GM23338 (cell line): ENCODE measurements at regions not wholly inside any gene's neighbourhood (a gene's known extent, or its start where the extent isn't known, plus 50 kb on each side); places are given as distances from the start of the nearest gene placed in this dataset.

Experiments
- ATAC-seq: fragments of 200-7000 bp; cut with Tn5 transposase; 3 replicates; pipeline ENCODE4 v1.9.1; 2020
- DNase-seq: peaks from one replicate; pipeline ENCODE4 v3.0.0-alpha.2; 2015; ENCODE audit warnings: low spot score
- H2AFZ ChIP-seq: fragments of 200-600 bp; sonication (generic); 2 replicates; pipeline ENCODE4 v1.8.0; 2016; ENCODE audit warnings: antibody characterized with exemption, mild to moderate bottlenecking, moderate library complexity
- H3F3A ChIP-seq: fragments of 200-600 bp; sonication (generic); replicated peaks from 2 replicates; pipeline ENCODE4 v1.8.0; 2017; ENCODE audit warnings: antibody characterized with exemption, mixed run types, low read depth
- H3K27ac ChIP-seq: fragments of 200-600 bp; sonication (generic); 2 replicates; pipeline ENCODE4 v1.6.1; 2016; ENCODE audit warnings: low read depth
- H3K27me3 ChIP-seq: fragments of 200-600 bp; sonication (generic); 2 replicates; pipeline ENCODE4 v1.8.0; 2016; ENCODE audit warnings: mild to moderate bottlenecking, mixed run types, moderate library complexity; ENCODE audit not compliant: insufficient read depth
- H3K36me3 ChIP-seq: fragments of 200-600 bp; sonication (generic); 2 replicates; pipeline ENCODE4 v1.8.0; 2016; ENCODE audit warnings: mild to moderate bottlenecking; ENCODE audit not compliant: insufficient read depth
- H3K4me1 ChIP-seq: fragments of 200-600 bp; sonication (generic); 2 replicates; pipeline ENCODE4 v1.8.0; 2016; ENCODE audit warnings: mild to moderate bottlenecking, moderate library complexity; ENCODE audit not compliant: insufficient read depth
- H3K4me2 ChIP-seq: fragments of 200-600 bp; sonication (generic); 2 replicates; pipeline ENCODE4 v1.7.1; 2017; ENCODE audit warnings: mixed run types
- H3K4me3 ChIP-seq: fragments of 200-600 bp; sonication (generic); 2 replicates; pipeline ENCODE4 v1.6.1; 2016; ENCODE audit warnings: mixed run types
- H3K79me2 ChIP-seq: fragments of 200-600 bp; sonication (generic); replicated peaks from 2 replicates; pipeline ENCODE4 v1.8.0; 2017; ENCODE audit warnings: mild to moderate bottlenecking; ENCODE audit not compliant: insufficient read depth
- H3K9me2 ChIP-seq: fragments of 200-600 bp; sonication (generic); 2 replicates; pipeline ENCODE4 v1.8.0; 2017; ENCODE audit not compliant: insufficient read depth
- H4K20me1 ChIP-seq: fragments of 200-600 bp; sonication (generic); replicated peaks from 2 replicates; pipeline ENCODE4 v1.8.0; 2017; ENCODE audit warnings: mild to moderate bottlenecking; ENCODE audit not compliant: insufficient read depth
- H3K27ac Mint-ChIP-seq: 2 replicates; pipeline ENCODE4 v1.8.0; 2020; ENCODE audit warnings: inconsistent platforms, mild to moderate bottlenecking, moderate library complexity, mixed read lengths
- H3K27me3 Mint-ChIP-seq: 3 replicates; pipeline ENCODE4 v1.8.0; 2022; ENCODE audit warnings: low read depth, mild to moderate bottlenecking, moderate library complexity, mixed read lengths, inconsistent platforms; ENCODE audit not compliant: insufficient read depth, poor library complexity
- H3K36me3 Mint-ChIP-seq: 3 replicates; pipeline ENCODE4 v1.8.0; 2021; ENCODE audit warnings: low read depth, mild to moderate bottlenecking, inconsistent platforms, moderate library complexity, mixed read lengths
- H3K4me1 Mint-ChIP-seq: 3 replicates; pipeline ENCODE4 v1.8.0; 2020; ENCODE audit warnings: mild to moderate bottlenecking, inconsistent platforms, mixed read lengths
- H3K4me3 Mint-ChIP-seq: 3 replicates; pipeline ENCODE4 v1.8.0; 2021; ENCODE audit warnings: moderate library complexity, mild to moderate bottlenecking, inconsistent platforms, mixed read lengths
- H3K9me3 Mint-ChIP-seq: 3 replicates; pipeline ENCODE4 v1.8.0; 2020; ENCODE audit warnings: moderate library complexity, mild to moderate bottlenecking, inconsistent platforms, mixed read lengths
- CREB1 ChIP-seq: fragments of 250-450 bp; sonication (Bioruptor Pico); IDR thresholded peaks from 2 replicates; pipeline ENCODE4 v1.5.0; 2020; ENCODE audit warnings: low read depth, mild to moderate bottlenecking, moderate library complexity
- CTCF ChIP-seq, 2 experiments: fragments of 200-600 bp in 1 of 2; sonication (generic) in 1 of 2; conservative IDR thresholded peaks; 2 replicates each; pipeline versions ENCODE4 v1.5.1 to v1.6.1; 2016 to 2017; ENCODE audit warnings: antibody characterized with exemption in 2 of 2, low read depth in 2 of 2, mild to moderate bottlenecking in 2 of 2, moderate library complexity in 1 of 2
- ETS1 ChIP-seq: IDR thresholded peaks from 2 replicates; pipeline ENCODE4 v1.6.1; 2016; ENCODE audit warnings: antibody characterized with exemption
- EZH2phosphoT487 ChIP-seq: fragments of 200-600 bp; sonication (generic); IDR thresholded peaks from one replicate; pipeline ENCODE4 v1.8.1; 2018; ENCODE audit warnings: antibody characterized with exemption; ENCODE audit not compliant: unreplicated experiment
- JUNB ChIP-seq: IDR thresholded peaks from one replicate; pipeline ENCODE4 v1.6.1; 2016; ENCODE audit warnings: antibody characterized with exemption; ENCODE audit not compliant: unreplicated experiment
- NANOG ChIP-seq: IDR thresholded peaks from 2 replicates; pipeline ENCODE4 v1.6.1; 2016; ENCODE audit warnings: antibody characterized with exemption, borderline replicate concordance
- STAT1 ChIP-seq: IDR thresholded peaks from one replicate; pipeline ENCODE4 v1.6.1; 2016; ENCODE audit warnings: antibody characterized with exemption; ENCODE audit not compliant: unreplicated experiment
- ZNF114 ChIP-seq: fragments of 250-450 bp; sonication (Bioruptor Pico); IDR thresholded peaks from 2 replicates; pipeline ENCODE4 v1.5.0; 2020; ENCODE audit warnings: mild to moderate bottlenecking, moderate library complexity
- ZNF462 ChIP-seq: fragments of 250-450 bp; sonication (Bioruptor Pico); IDR thresholded peaks from 2 replicates; pipeline ENCODE4 v1.5.0; 2020; ENCODE audit warnings: mild to moderate bottlenecking, moderate library complexity

- Mint-ChIP-seq H3K4me3 (no peak overlapping the region), H3K27me3 (peaks cover 9% of the 10 kb centered on the region), H3K9me3 (no peaks in the 10 kb centered on the region), H3K4me1 (peaks cover 12% of the 10 kb centered on the region), H3K36me3 (peaks cover 18% of the 10 kb centered on the region), H3K27ac (0 out of 2 replicates have a peak overlapping the region, but pooled peaks have one; percentile 65)
- H3K79me2 ChIP-seq: no peaks in the 10 kb centered on the region
- no peaks in the 10 kb centered on the region for H3K27me3 ChIP-seq
- no peaks in the 10 kb centered on the region for H3F3A ChIP-seq
- ATAC-seq (no peak), DNase-seq (no peak)
- H2AFZ ChIP-seq: no peak overlapping the region
- H3K4me1 ChIP-seq: no peaks in the 10 kb centered on the region
- H3K9me2 ChIP-seq: no peaks in the 10 kb centered on the region
- no peak overlapping the region for H3K4me3 ChIP-seq
- no peak for TF ChIP-seq NANOG
- H3K27ac ChIP-seq: no peak overlapping the region
- H3K36me3 ChIP-seq: no peaks in the 10 kb centered on the region
- H4K20me1 ChIP-seq: no peaks in the 10 kb centered on the region
- H3K4me2 ChIP-seq: no peak overlapping the region
Measured at GRCh38 chr17:83009414-83010205, 69.8 kb upstream of the METRNL start.

- Mint-ChIP-seq H3K4me1 (peaks cover 12% of the 10 kb centered on the region), H3K4me3 (no peak overlapping the region), H3K9me3 (no peaks in the 10 kb centered on the region), H3K27me3 (peaks cover 11% of the 10 kb centered on the region), H3K36me3 (peaks cover 9% of the 10 kb centered on the region; the same call in 2 of the 3 replicates), H3K27ac (peak overlapping the region; percentile 65; the same call in 1 of the 2 replicates)
- Histone ChIP-seq H3K79me2 (no peaks in the 10 kb centered on the region), H3K4me3 (no peak overlapping the region), H3K9me2 (no peaks in the 10 kb centered on the region), H3K36me3 (no peaks in the 10 kb centered on the region), H3K4me2 (no peak overlapping the region), H4K20me1 (no peaks in the 10 kb centered on the region), H3K4me1 (no peaks in the 10 kb centered on the region), H2AFZ (no peak overlapping the region), H3K27me3 (no peaks in the 10 kb centered on the region), H3F3A (no peaks in the 10 kb centered on the region), H3K27ac (no peak overlapping the region)
- TF ChIP-seq CTCF (conservative IDR thresholded peaks at IDR 0.05; ENCODE audit: low read depth in 2 of 2) (no peak), NANOG (no peak), JUNB (no peak), ETS1 (no peak), CREB1 (CRISPR knock-in tag) (no peak), ZNF462 (CRISPR knock-in tag) (no peak), ZNF114 (no peak), EZH2phosphoT487 (no peak), STAT1 (no peak)
- no peak for DNase-seq
- peak; percentile 48 for ATAC-seq
Measured at GRCh38 chr17:83010206-83011200, 68.9 kb upstream of the METRNL start.
